Transverse colon (tissue), 4 donors: ENCODE measurements at regions not wholly inside any gene's neighbourhood (a gene's known extent, or its start where the extent isn't known, plus 50 kb on each side); places are given as distances from the start of the nearest gene placed in this dataset.

Experiments
- POLR2A ChIP-seq: fragments of 450-650 bp; IDR thresholded peaks from one replicate; pipeline ENCODE4 v1.6.1; 2016; ENCODE audit warnings: antibody characterized with exemption, mild to moderate bottlenecking, moderate library complexity
- POLR2AphosphoS5 ChIP-seq, 3 donors: sonication (generic); formaldehyde crosslinking; IDR thresholded peaks; one replicate each; pipeline ENCODE4 v1.6.1; 2016; ENCODE audit warnings: antibody characterized with exemption in 3 of 3
- TF ChIP-seq, protein P1 (sequence below), 5 experiments: fragments of 200-600 bp in 3 of 5; fragments of 450-650 bp in 2 of 5; sonication (generic) in 3 of 5; IDR thresholded peaks; 1 replicate in 2 of 5; 2 replicates in 3 of 5; pipeline ENCODE4 v1.5.1; 2016 to 2017; ENCODE audit warnings: antibody characterized with exemption in 5 of 5, inconsistent platforms in 3 of 5, mild to moderate bottlenecking in 2 of 5, moderate library complexity in 1 of 5

DNA sequence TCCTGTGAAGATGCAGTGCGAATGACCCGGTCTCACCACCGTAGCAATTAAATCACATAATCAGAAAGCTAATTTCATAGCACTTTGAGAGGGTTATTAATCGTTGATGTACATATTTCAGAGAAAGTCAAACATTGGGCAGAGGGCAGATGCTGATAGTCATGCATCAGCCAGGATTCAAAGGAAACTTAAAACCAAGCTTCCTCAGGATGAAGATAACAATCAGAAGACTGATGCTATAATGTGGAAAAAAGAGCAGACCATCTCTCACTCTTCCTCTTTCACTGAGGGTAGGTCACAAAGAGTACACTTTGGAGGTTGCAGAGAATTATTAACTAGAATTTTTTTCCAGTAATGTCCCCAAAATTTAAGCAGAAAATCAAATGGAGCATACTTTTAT lies 1027.7 kb upstream of the ZEB2 start:
- TF ChIP-seq, protein P1, sequence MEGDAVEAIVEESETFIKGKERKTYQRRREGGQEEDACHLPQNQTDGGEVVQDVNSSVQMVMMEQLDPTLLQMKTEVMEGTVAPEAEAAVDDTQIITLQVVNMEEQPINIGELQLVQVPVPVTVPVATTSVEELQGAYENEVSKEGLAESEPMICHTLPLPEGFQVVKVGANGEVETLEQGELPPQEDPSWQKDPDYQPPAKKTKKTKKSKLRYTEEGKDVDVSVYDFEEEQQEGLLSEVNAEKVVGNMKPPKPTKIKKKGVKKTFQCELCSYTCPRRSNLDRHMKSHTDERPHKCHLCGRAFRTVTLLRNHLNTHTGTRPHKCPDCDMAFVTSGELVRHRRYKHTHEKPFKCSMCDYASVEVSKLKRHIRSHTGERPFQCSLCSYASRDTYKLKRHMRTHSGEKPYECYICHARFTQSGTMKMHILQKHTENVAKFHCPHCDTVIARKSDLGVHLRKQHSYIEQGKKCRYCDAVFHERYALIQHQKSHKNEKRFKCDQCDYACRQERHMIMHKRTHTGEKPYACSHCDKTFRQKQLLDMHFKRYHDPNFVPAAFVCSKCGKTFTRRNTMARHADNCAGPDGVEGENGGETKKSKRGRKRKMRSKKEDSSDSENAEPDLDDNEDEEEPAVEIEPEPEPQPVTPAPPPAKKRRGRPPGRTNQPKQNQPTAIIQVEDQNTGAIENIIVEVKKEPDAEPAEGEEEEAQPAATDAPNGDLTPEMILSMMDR (IDR thresholded peaks at IDR 0.05) = no peak
- no peak for TF ChIP-seq POLR2A
- no peak for TF ChIP-seq POLR2AphosphoS5 (IDR thresholded peaks at IDR 0.05)
